Activated T-helper 1 cell treated with anti-CD3 and anti-CD28 coated beads, Interleukin-12 subunit alpha, Interleukin-12 subunit beta, Interleukin-2, Interleukin-4 antibody, amounts not matched to agents 30 ng/mL and 10 ng/mL and 1 ng/mL, durations not matched to agents 14 hours and 24 hours and 36 hours (primary cell): ENCODE measurements at regions not wholly inside any gene's neighbourhood (a gene's known extent, or its start where the extent isn't known, plus 50 kb on each side); places are given as distances from the start of the nearest gene placed in this dataset.
A peak's percentile ranks its signal among the peaks of the same experiment; 100 is the strongest.

ENCODE experiments used
- DNase-seq: peaks from one replicate; pipeline ENCODE4 v3.0.0; 2021; ENCODE audit warnings: low spot score
- H3K27ac Mint-ChIP-seq: one replicate; pipeline ENCODE4 v1.8.0; 2021; ENCODE audit warnings: mild to moderate bottlenecking, mixed read lengths
- H3K27me3 Mint-ChIP-seq: one replicate; pipeline ENCODE4 v1.8.0; 2022; ENCODE audit warnings: mild to moderate bottlenecking, moderate library complexity, mixed read lengths; ENCODE audit not compliant: insufficient read depth
- H3K36me3 Mint-ChIP-seq: one replicate; pipeline ENCODE4 v1.8.0; 2021; ENCODE audit warnings: low read depth, mixed read lengths
- H3K4me1 Mint-ChIP-seq: one replicate; pipeline ENCODE4 v1.8.0; 2021; ENCODE audit warnings: low read depth, mixed read lengths
- H3K4me3 Mint-ChIP-seq: one replicate; pipeline ENCODE4 v1.8.0; 2021; ENCODE audit warnings: mild to moderate bottlenecking, moderate library complexity, mixed read lengths
- H3K9me3 Mint-ChIP-seq: one replicate; pipeline ENCODE4 v1.8.0; 2021; ENCODE audit warnings: mixed read lengths
- intact Hi-C: fragments of 100-400 bp; cut with micrococcal nuclease; formaldehyde crosslinking; loops from one replicate; pipeline ENCODE4 v1.15.1; 2024

DNA sequence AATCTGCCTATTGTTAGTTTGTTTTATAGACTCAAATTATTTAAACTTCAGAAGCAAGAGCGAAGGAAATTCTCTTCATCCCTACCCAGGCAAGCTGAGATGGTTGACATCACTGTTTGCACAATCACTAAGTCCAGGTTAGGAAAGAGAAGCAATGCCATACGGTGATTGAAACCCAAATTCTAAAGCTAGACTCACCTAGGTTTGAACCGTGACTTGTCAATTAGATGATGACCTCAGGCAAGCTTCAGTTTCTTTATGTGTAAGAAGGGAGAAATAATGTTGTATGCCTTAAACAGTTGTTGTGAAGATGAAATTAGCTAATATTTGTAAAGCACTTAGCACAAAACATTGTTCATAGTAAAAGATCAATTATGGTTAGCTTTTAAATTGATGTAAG lies 96.5 kb upstream of the ANKRD55 start:
- H3K27ac Mint-ChIP-seq: peak overlapping the region; percentile 87

DNA sequence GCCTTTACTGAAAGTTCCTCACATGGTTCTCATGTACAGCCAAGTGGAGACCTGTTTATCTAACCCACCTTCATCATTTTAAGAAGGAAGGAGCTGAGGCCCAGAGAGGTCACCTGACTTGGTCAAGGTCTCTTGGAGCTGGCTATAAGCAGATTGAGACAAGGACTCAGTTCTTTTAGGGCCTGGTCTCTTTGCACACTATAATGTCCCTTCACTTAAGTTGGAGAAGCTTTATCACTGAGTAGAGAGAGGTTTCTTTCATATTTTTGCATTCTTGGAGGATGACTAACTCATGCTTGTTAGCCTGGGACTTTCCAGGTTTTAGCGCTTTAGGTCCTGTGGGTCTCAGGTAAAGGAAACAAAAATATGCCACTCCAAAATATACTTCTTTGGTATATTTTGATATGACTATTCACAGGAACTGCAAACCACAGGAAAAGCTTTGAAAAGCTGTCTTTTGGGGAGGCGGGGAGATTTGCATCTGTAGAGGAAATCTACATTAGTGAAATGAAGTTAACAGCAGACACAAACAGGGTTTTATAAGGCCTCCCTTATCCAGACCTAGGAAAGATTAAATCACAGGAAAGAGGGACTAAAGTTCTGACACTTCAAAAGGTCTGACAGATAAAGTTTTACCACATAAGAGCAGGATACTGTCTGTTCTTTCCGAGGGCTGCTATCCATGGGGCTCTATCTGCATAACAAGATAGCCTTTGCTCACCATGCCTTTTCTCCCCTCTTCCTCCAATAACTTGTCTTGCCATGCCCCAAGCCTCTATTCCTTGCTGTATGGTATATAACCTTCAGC lies 95.8 kb upstream of the ANKRD55 start:
- peaks cover 7% of the 10 kb centered on the region for H3K36me3 Mint-ChIP-seq
- peaks cover 74% of the 10 kb centered on the region for H3K4me1 Mint-ChIP-seq
- peak overlapping the region; percentile 87 for H3K27ac Mint-ChIP-seq
- peak; percentile 59 for DNase-seq
- H3K9me3 Mint-ChIP-seq: peaks cover 14% of the 10 kb centered on the region
- peak overlapping the region; percentile 63 for H3K4me3 Mint-ChIP-seq
- intact Hi-C loops: loop anchor here (1.0 to 5.0 kb wide), 21 partner anchors 24 to 1534 kb away; partner anchors contain the start of gene SETD9
- H3K27me3 Mint-ChIP-seq: no peaks in the 10 kb centered on the region

More for the DNA sequence above, 96.5 kb upstream of the ANKRD55 start:
- Mint-ChIP-seq H3K9me3 (peaks cover 19% of the 10 kb centered on the region), H3K36me3 (peaks cover 9% of the 10 kb centered on the region), H3K27me3 (no peaks in the 10 kb centered on the region), H3K4me1 (peaks cover 71% of the 10 kb centered on the region), H3K4me3 (peak overlapping the region; percentile 48)
- no peak for DNase-seq
- intact Hi-C loops: loop anchor here (1.0 to 5.0 kb wide), 20 partner anchors 24 to 1535 kb away; partner anchors contain the start of gene SETD9

DNA sequence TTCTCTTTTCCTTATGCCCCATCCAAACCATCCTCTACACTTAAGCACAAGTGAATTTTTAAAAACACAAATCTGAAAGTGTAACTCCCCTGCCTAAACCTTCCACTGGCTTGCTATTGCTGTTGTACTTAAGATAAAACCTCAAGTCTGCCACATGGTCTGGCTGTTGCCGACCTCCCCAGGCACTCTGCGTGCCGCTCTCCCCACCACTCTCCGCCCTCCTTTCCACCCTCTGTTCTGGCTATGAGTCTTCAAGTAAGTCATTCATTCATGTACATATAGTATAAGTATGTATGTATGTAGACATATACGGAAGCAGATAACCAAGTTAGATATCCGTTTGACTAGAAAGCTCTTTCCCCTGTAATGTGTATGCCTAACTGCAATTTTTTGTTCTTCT lies 94.7 kb upstream of the ANKRD55 start:
- Mint-ChIP-seq H3K27ac (peak overlapping the region; percentile 87), H3K4me1 (peaks cover 85% of the 10 kb centered on the region), H3K4me3 (peak overlapping the region; percentile 38), H3K27me3 (no peaks in the 10 kb centered on the region), H3K9me3 (peaks cover 8% of the 10 kb centered on the region), H3K36me3 (peaks cover 6% of the 10 kb centered on the region)
- intact Hi-C loops: loop anchor here (1.0 to 5.0 kb wide), 11 partner anchors 109 to 1533 kb away; partner anchors contain the start of genes SETD9 and SLC38A9
- peak; percentile 75 for DNase-seq

DNA sequence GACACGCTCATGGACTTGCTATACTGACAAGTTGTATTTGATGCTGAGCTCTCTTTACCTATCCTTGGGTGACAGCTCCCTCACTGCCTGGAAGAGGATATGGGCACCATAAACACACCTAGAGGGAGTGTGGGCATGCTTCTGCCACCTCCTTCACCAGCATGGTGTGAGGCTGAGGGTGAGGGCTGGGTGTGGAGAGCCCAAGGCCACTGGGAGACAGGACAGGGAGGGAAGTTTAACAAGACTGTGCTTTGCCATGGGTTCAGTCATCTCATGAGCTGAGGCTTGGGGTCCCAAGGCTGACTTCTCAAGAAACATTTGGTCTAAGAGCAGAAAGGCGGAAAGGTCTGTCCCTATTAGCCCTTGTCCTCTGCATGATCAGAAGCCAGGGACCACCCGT lies 93.6 kb upstream of the ANKRD55 start:
- H3K4me3 Mint-ChIP-seq: peak overlapping the region; percentile 40
- peaks cover 3% of the 10 kb centered on the region for H3K36me3 Mint-ChIP-seq
- H3K27me3 Mint-ChIP-seq: no peaks in the 10 kb centered on the region
- H3K4me1 Mint-ChIP-seq: peaks cover 84% of the 10 kb centered on the region
- no peaks in the 10 kb centered on the region for H3K9me3 Mint-ChIP-seq
- H3K27ac Mint-ChIP-seq: peak overlapping the region; percentile 93
- no peak for DNase-seq
- intact Hi-C loops: loop anchor here (1.0 to 5.0 kb wide), 5 partner anchors 349 to 614 kb away; partner anchors contain the start of gene SLC38A9

DNA sequence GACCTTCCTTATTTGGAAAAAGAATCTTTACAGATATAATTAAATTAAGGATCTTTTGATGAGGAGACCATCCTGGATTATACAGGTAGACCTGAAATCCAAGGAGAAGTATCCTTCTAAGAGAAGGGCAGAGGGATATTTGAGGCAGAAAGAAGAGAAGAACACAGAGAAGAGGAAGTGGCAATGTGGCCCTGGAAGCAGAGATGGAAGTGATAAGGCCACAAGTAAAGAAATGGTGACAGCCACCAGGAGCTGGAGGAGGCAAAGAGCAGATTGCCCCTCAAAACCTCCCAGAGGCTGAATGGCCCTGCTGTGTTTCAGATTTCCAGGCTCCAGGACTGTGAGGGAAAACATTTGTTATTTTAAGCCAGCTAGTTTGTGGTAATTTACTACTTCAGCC lies 93.0 kb upstream of the ANKRD55 start:
- H3K27me3 Mint-ChIP-seq: no peaks in the 10 kb centered on the region
- no peaks in the 10 kb centered on the region for H3K9me3 Mint-ChIP-seq
- peaks cover 88% of the 10 kb centered on the region for H3K4me1 Mint-ChIP-seq
- no peak for DNase-seq
- peaks cover 2% of the 10 kb centered on the region for H3K36me3 Mint-ChIP-seq
- intact Hi-C loops: loop anchor here (5.0 kb wide), 4 partner anchors 349 to 564 kb away; no protein-coding TSS in a partner anchor
- peak overlapping the region; percentile 72 for H3K27ac Mint-ChIP-seq
- H3K4me3 Mint-ChIP-seq: no peak overlapping the region

DNA sequence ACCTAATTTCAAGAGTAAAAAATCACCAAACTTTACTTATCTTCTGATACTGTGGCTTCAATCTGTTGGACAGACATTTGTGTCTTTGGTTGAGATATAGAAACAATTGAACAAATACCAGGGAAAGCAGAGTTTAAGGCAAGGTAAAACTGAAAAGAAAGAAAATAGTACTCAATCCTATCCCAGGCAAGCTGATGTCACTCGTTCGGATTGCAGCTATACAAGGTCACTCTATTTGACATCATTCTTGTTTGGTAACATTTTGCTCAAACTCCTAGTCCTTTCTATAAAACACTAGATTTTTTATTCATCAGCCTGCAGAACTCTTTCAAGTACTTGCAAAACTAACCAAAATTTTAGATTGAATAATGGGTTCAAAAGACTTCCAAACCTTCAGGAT lies 91.9 kb upstream of the ANKRD55 start:
- Mint-ChIP-seq H3K27ac (peak overlapping the region; percentile 32), H3K36me3 (peaks cover 2% of the 10 kb centered on the region), H3K9me3 (no peaks in the 10 kb centered on the region), H3K4me1 (peaks cover 78% of the 10 kb centered on the region), H3K27me3 (no peaks in the 10 kb centered on the region), H3K4me3 (no peak overlapping the region)
- DNase-seq: no peak
- intact Hi-C loops: loop anchor here (5.0 kb wide), 4 partner anchors 348 to 563 kb away; no protein-coding TSS in a partner anchor

DNA sequence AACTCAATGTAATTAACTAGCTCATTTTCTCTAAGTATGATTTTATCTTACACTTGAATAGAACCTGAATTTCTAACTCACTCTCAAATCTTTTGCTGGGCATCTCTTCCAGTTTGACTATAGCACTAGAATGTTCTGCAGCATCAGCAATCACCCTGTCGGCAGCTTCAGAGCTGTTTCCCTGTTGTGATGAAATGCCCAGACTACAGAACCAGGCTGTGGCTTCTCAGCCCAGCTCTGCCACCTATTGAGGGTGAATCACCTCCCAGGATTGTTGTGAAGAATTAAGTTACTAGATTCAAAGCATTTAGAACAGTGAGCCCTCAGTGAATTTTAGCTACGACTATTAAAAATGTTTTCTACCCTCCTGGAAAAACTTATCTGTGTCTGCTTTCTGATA lies 90.4 kb upstream of the ANKRD55 start:
- Mint-ChIP-seq H3K27me3 (no peaks in the 10 kb centered on the region), H3K4me3 (no peak overlapping the region), H3K27ac (no peak overlapping the region), H3K9me3 (no peaks in the 10 kb centered on the region), H3K4me1 (peaks cover 62% of the 10 kb centered on the region), H3K36me3 (peaks cover 2% of the 10 kb centered on the region)
- no peak for DNase-seq
- intact Hi-C loops: no loop called here

DNA sequence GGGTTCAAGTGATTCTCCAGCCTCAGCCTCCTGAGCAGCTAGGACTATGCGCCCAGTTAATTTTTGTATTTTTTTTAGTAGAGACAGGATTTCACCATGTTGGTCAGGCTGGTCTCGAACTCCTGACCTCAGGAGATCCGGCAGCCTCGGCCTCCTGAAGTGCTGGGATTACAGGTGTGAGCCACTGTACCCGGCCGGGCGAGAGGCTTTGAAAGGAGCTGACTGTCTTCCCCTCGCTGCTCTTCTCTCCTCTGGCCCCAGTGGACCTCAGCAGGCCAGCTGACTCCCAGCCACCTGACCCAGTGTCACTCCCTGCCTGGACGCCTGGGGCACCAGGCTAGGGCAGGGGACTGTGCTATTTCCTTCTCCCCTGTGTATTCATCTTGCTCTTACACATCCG lies 89.5 kb upstream of the ANKRD55 start:
- no peak for DNase-seq
- Mint-ChIP-seq H3K36me3 (peaks cover 2% of the 10 kb centered on the region), H3K9me3 (no peaks in the 10 kb centered on the region), H3K27me3 (no peaks in the 10 kb centered on the region), H3K4me1 (peaks cover 53% of the 10 kb centered on the region), H3K4me3 (no peak overlapping the region), H3K27ac (no peak overlapping the region)
- intact Hi-C loops: no loop called here

DNA sequence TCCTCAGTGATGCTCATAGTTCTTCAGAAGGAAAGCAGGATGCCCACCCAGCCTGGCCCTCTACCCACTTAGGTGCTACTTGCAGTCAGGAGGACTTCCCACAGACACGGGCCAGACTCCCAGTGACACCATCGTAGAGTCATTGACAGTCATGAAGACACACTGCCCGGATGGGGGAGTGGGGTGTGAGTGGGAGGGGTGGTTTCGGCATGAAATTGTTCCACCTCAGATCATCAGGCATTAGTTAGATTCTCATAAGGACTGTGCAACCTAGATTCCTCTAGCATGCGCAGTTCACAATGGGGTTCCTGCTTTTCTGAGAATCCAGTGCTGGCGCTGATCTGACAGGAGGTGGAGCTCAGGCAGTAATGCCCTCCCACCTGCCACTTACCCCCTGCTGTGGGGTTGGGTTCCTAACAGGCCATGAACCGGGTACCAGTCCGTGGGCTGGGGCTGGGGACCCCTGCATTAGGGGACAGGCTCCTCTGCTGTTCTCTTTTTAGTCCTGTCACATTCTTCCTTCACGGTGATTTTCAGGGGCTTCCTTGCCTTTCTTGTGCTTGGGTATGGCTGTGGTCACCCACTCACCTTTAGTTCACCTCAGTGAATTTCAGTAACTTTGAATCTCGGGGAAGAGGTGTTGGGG lies 88.2 kb upstream of the ANKRD55 start:
- no peak for DNase-seq
- no peak overlapping the region for H3K4me3 Mint-ChIP-seq
- H3K4me1 Mint-ChIP-seq: peaks cover 47% of the 10 kb centered on the region
- H3K27ac Mint-ChIP-seq: no peak overlapping the region
- H3K9me3 Mint-ChIP-seq: no peaks in the 10 kb centered on the region
- H3K27me3 Mint-ChIP-seq: no peaks in the 10 kb centered on the region
- peaks cover 2% of the 10 kb centered on the region for H3K36me3 Mint-ChIP-seq
- intact Hi-C loops: no loop called here

DNA sequence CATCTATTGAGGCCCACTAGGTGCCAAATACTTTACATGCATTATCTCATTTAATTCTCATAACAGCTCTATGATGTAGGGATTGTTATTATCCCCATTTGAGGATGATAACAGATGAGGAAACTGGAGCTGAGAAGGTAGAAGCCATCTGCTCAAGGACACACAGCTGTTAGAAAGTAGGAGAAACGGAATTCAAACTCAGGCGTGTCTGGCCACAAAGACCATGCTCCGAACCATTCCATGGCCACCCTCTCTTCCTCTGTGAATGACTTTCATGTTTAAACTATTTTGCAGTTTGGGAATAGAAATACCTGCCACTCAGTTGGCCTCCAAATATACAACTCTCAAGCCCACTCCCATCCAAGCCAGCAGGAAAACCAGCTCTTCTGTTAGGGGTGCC lies 87.6 kb upstream of the ANKRD55 start:
- Mint-ChIP-seq H3K4me1 (peaks cover 42% of the 10 kb centered on the region), H3K4me3 (no peak overlapping the region), H3K36me3 (no peaks in the 10 kb centered on the region), H3K27me3 (no peaks in the 10 kb centered on the region), H3K9me3 (no peaks in the 10 kb centered on the region), H3K27ac (no peak overlapping the region)
- intact Hi-C loops: no loop called here
- no peak for DNase-seq

DNA sequence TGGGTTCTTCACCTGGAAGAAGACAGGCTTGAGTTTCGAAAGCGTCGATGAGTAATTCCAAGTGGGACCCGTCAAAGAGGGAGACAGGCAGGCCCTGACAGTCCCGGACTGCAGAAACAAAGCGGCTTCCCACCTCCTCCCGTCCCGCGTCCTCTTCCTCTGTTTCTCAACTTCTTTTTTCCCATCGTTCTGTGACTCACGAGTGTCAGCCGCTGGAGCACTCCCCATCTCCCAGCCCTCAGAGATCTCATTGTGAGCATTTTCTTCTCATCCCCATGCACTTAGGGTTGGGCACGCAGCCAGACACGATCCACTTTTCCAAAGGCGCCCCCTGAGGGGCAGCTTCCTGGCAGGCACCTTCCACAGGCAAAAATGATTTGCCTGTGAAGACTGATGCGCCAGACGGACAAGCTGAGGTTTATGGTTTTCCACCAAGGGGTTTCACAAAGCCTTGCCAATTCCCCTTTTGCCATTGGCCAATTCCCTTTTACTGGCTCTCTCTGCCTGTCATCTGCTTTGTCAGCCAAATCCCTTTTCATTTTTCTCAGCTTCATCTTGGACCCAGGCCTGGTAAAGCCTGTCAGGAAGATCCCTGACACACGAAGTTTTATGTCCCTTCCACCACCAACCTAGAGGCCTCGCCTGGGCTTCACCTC lies 86.5 kb upstream of the ANKRD55 start:
- H3K9me3 Mint-ChIP-seq: no peaks in the 10 kb centered on the region
- H3K4me1 Mint-ChIP-seq: peaks cover 33% of the 10 kb centered on the region
- no peak for DNase-seq
- H3K27ac Mint-ChIP-seq: no peak overlapping the region
- intact Hi-C loops: no loop called here
- H3K27me3 Mint-ChIP-seq: no peaks in the 10 kb centered on the region
- H3K36me3 Mint-ChIP-seq: no peaks in the 10 kb centered on the region
- H3K4me3 Mint-ChIP-seq: no peak overlapping the region

DNA sequence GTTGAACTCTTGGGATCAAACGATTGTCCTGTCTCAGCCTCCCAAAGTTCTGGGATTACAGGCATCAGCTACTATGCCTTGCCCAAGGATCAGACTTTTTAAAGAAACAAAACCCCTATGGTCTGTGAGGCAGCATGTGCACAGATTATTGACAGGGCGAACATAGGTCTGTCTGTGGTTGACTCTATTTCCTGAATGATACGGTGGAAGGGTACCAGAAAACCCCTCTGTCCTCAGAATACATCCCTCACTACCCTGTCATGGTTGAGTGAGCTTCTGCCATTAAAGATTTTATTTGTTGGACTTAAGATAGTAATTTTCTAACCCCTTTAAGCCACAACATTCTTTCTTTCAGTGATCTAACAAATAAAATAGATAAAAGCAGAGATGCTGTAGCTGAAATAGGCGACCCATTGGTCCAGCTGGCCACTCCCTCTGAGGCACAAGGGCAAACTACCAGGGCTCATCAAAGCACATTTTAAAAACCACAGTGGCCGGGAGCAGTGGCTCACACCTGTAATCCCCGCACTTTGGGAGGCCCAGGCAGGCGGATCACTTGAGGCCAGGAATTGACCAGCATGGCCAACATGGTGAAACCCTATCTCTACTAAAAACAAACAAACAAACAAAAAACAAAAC lies 84.9 kb upstream of the ANKRD55 start:
- H3K4me3 Mint-ChIP-seq: no peak overlapping the region
- H3K36me3 Mint-ChIP-seq: no peaks in the 10 kb centered on the region
- intact Hi-C loops: no loop called here
- no peak overlapping the region for H3K27ac Mint-ChIP-seq
- peaks cover 26% of the 10 kb centered on the region for H3K4me1 Mint-ChIP-seq
- H3K9me3 Mint-ChIP-seq: no peaks in the 10 kb centered on the region
- H3K27me3 Mint-ChIP-seq: no peaks in the 10 kb centered on the region
- no peak for DNase-seq
